Gastrocnemius medialis (tissue), 4 donors: ENCODE measurements at regions not wholly inside any gene's neighbourhood (a gene's known extent, or its start where the extent isn't known, plus 50 kb on each side); places are given as distances from the start of the nearest gene placed in this dataset.

Experiments used
- ATAC-seq, 2 donors: fragments of 150-250 bp; one replicate each; pipeline ENCODE4 v1.9.1; 2016
- DNase-seq, 2 donors: peaks; one replicate each; pipeline ENCODE4 v3.0.0-alpha.2; 2019
- H3K27ac ChIP-seq, 4 donors: fragments of 200-600 bp; sonication (generic); 1 replicate in 1 of 4; 2 replicates in 3 of 4; pipeline ENCODE4 v1.5.1; 2016 to 2018; ENCODE audit warnings: mild to moderate bottlenecking in 2 of 4, moderate library complexity in 1 of 4
- H3K27me3 ChIP-seq, 3 donors: fragments of 200-600 bp; sonication (generic) in 2 of 3; 1 replicate in 1 of 3; 2 replicates in 2 of 3; pipeline versions ENCODE4 v1.5.1 to v1.6.0; 2016 to 2019; ENCODE audit warnings: mild to moderate bottlenecking in 1 of 3, moderate library complexity in 1 of 3
- H3K36me3 ChIP-seq, 2 donors: fragments of 200-600 bp; sonication (generic) in 1 of 2; one replicate each; pipeline ENCODE4 v1.5.1; 2017 to 2018
- H3K4me1 ChIP-seq, 2 donors: fragments of 200-600 bp; sonication (generic) in 1 of 2; one replicate each; pipeline ENCODE4 v1.5.1; 2016 to 2017; ENCODE audit warnings: mild to moderate bottlenecking in 2 of 2
- H3K4me3 ChIP-seq, 4 donors: fragments of 200-600 bp; sonication (generic) in 3 of 4; 1 replicate in 1 of 4; 2 replicates in 3 of 4; pipeline ENCODE4 v1.5.1; 2016 to 2019; ENCODE audit warnings: mild to moderate bottlenecking in 2 of 4
- H3K9me3 ChIP-seq, 3 donors: fragments of 200-600 bp; sonication (generic) in 2 of 3; 1 replicate in 1 of 3; 2 replicates in 2 of 3; pipeline ENCODE4 v1.5.1; 2016 to 2019
- CTCF ChIP-seq, 5 experiments: fragments of 450-650 bp in 3 of 5; fragments of 200-600 bp in 2 of 5; sonication (generic) in 2 of 5; IDR thresholded peaks in 4 of 5; conservative IDR thresholded peaks in 1 of 5; 1 replicate in 4 of 5; 2 replicates in 1 of 5; pipeline ENCODE4 v1.5.1; 2016 to 2019; ENCODE audit warnings: antibody characterized with exemption in 5 of 5, mild to moderate bottlenecking in 3 of 5, moderate library complexity in 3 of 5
- POLR2A ChIP-seq, 2 donors: fragments of 450-650 bp; IDR thresholded peaks; one replicate each; pipeline ENCODE4 v1.6.1; 2017; ENCODE audit warnings: antibody characterized with exemption in 2 of 2, mild to moderate bottlenecking in 2 of 2, moderate library complexity in 2 of 2
- in situ Hi-C, 4 donors: fragments of 200-750 bp; cut with MboI; loops; one replicate each; pipeline versions ENCODE4 v1.15.0 to v1.8.0; 2017; ENCODE audit warnings: low sequenced_read_pairs in 4 of 4
- intact Hi-C: fragments of 100-400 bp; cut with DNase I; formaldehyde crosslinking; loops from one replicate; pipeline ENCODE4 v1.15.1; 2023; ENCODE audit warnings: low total_unique reads

GRCh38 chr10:21099291-21100062 lies 202.4 kb upstream of the NEBL start:
- H3K27ac ChIP-seq, result no peak overlapping the region
- no peaks in the 10 kb centered on the region for H3K4me1 ChIP-seq
- intact Hi-C loops (no loop called here), in situ Hi-C loops (no loop called here)
- TF ChIP-seq POLR2A (IDR thresholded peaks at IDR 0.05) (no peak), CTCF (IDR thresholded peaks at IDR 0.05 in 4 of 5, conservative IDR thresholded peaks at IDR 0.05 in 1 of 5) (no peak)
- no peaks in the 10 kb centered on the region for H3K27me3 ChIP-seq
- H3K4me3 ChIP-seq, result no peak overlapping the region
- no peak for DNase-seq
- ATAC-seq, result no peak
- no peaks in the 10 kb centered on the region for H3K36me3 ChIP-seq
- H3K9me3 ChIP-seq, result no peaks in the 10 kb centered on the region

GRCh38 chr10:21097926-21098355 lies 200.8 kb upstream of the NEBL start:
- Histone ChIP-seq H3K4me3 (no peak overlapping the region), H3K27ac (no peak overlapping the region), H3K36me3 (no peaks in the 10 kb centered on the region), H3K27me3 (no peaks in the 10 kb centered on the region), H3K9me3 (no peaks in the 10 kb centered on the region), H3K4me1 (no peaks in the 10 kb centered on the region)
- intact Hi-C loops (no loop called here), in situ Hi-C loops (no loop called here)
- DNase-seq (no peak), ATAC-seq (no peak)
- TF ChIP-seq POLR2A (IDR thresholded peaks at IDR 0.05), result no peak
- TF ChIP-seq CTCF (IDR thresholded peaks at IDR 0.05 in 4 of 5, conservative IDR thresholded peaks at IDR 0.05 in 1 of 5), result no peak

- Histone ChIP-seq H3K9me3 (no peaks in the 10 kb centered on the region), H3K4me3 (no peak overlapping the region), H3K27me3 (no peaks in the 10 kb centered on the region), H3K36me3 (no peaks in the 10 kb centered on the region), H3K4me1 (no peaks in the 10 kb centered on the region), H3K27ac (no peak overlapping the region)
- DNase-seq (no peak), ATAC-seq (no peak)
- intact Hi-C loops, result no loop called here
- in situ Hi-C loops, result no loop called here
- no peak for TF ChIP-seq CTCF (IDR thresholded peaks at IDR 0.05 in 4 of 5, conservative IDR thresholded peaks at IDR 0.05 in 1 of 5)
- no peak for TF ChIP-seq POLR2A (IDR thresholded peaks at IDR 0.05)
Observed at GRCh38 chr10:21095494-21096055, 198.5 kb upstream of the NEBL start.

- in situ Hi-C loops, result no loop called here
- intact Hi-C loops, result no loop called here
- TF ChIP-seq CTCF (IDR thresholded peaks at IDR 0.05 in 4 of 5, conservative IDR thresholded peaks at IDR 0.05 in 1 of 5), result no peak
- no peak for TF ChIP-seq POLR2A (IDR thresholded peaks at IDR 0.05)
Observed at GRCh38 chr10:21095073-21095472, 198.0 kb upstream of the NEBL start.

More at GRCh38 chr10:21095073-21095472, 198.0 kb upstream of the NEBL start:
- H3K9me3 ChIP-seq, result no peaks in the 10 kb centered on the region
- H3K4me1 ChIP-seq, result no peaks in the 10 kb centered on the region
- no peak overlapping the region for H3K4me3 ChIP-seq
- no peaks in the 10 kb centered on the region for H3K36me3 ChIP-seq
- DNase-seq (no peak), ATAC-seq (no peak)
- H3K27ac ChIP-seq, result no peak overlapping the region
- no peaks in the 10 kb centered on the region for H3K27me3 ChIP-seq
